CD4-positive, alpha-beta memory T cell (primary cell): ENCODE measurements at regions not wholly inside any gene's neighbourhood (a gene's known extent, or its start where the extent isn't known, plus 50 kb on each side); places are given as distances from the start of the nearest gene placed in this dataset.

ENCODE experiments used
- CTCF ChIA-PET: fragments of 350-600 bp; sonication (Branson Sonifier 250); formaldehyde crosslinking; loops from one replicate; lab custom pipeline; 2021; ENCODE audit warnings: inconsistent platforms; ENCODE audit not compliant: partially characterized antibody; lab: Charles Lee
- POLR2A ChIA-PET: fragments of 350-600 bp; sonication (Branson Sonifier 250); formaldehyde crosslinking; loops from one replicate; lab custom pipeline; 2021; ENCODE audit not compliant: partially characterized antibody; lab: Charles Lee
- DNase-seq, 5 donors: peaks; one replicate each; pipeline versions ENCODE4 v3.0.0 to v3.0.0-alpha.2; 2020 to 2022; ENCODE audit warnings: mixed read lengths in 1 of 5
- H3K27ac ChIP-seq: one replicate; pipeline ENCODE4 v1.7.0; 2013; ENCODE audit warnings: low read depth, low read length
- H3K27me3 ChIP-seq: 2 replicates; pipeline ENCODE4 v1.7.0; 2013; ENCODE audit warnings: mild to moderate bottlenecking, low read length, moderate library complexity; ENCODE audit not compliant: insufficient read depth
- H3K36me3 ChIP-seq: 2 replicates; pipeline ENCODE4 v1.7.0; 2013; ENCODE audit warnings: mild to moderate bottlenecking, low read length, moderate library complexity; ENCODE audit not compliant: insufficient read depth
- H3K4me1 ChIP-seq: 2 replicates; pipeline ENCODE4 v1.7.0; 2013; ENCODE audit warnings: mild to moderate bottlenecking, low read length, moderate library complexity; ENCODE audit not compliant: insufficient read depth
- H3K4me3 ChIP-seq, 2 donors: one replicate each; pipeline ENCODE4 v1.7.0; 2013; ENCODE audit warnings: low read length in 2 of 2, mild to moderate bottlenecking in 1 of 2
- H3K9me3 ChIP-seq, 2 donors: one replicate each; pipeline ENCODE4 v1.7.0; 2013; ENCODE audit warnings: low read length in 2 of 2, control low read depth in 1 of 2; ENCODE audit not compliant: control insufficient read depth in 1 of 2
- H3K27ac Mint-ChIP-seq, 7 donors: one replicate each; pipeline ENCODE4 v1.8.0; 2020 to 2021; ENCODE audit warnings: mixed read lengths in 7 of 7, mild to moderate bottlenecking in 6 of 7, inconsistent platforms in 3 of 7, moderate library complexity in 3 of 7
- H3K27me3 Mint-ChIP-seq, 2 donors: one replicate each; pipeline ENCODE4 v1.8.0; 2020 to 2021; ENCODE audit warnings: mixed read lengths in 2 of 2
- H3K36me3 Mint-ChIP-seq, 2 donors: one replicate each; pipeline ENCODE4 v1.8.0; 2020 to 2021; ENCODE audit warnings: mixed read lengths in 2 of 2, inconsistent platforms in 1 of 2, mild to moderate bottlenecking in 1 of 2
- H3K4me1 Mint-ChIP-seq, 4 donors: one replicate each; pipeline ENCODE4 v1.8.0; 2020 to 2021; ENCODE audit warnings: mixed read lengths in 4 of 4, mild to moderate bottlenecking in 1 of 4
- H3K4me3 Mint-ChIP-seq, 8 donors: one replicate each; pipeline ENCODE4 v1.8.0; 2020 to 2021; ENCODE audit warnings: mixed read lengths in 8 of 8, mild to moderate bottlenecking in 7 of 8, moderate library complexity in 6 of 8, inconsistent platforms in 3 of 8
- H3K9me3 Mint-ChIP-seq, 8 donors: one replicate each; pipeline ENCODE4 v1.8.0; 2020 to 2021; ENCODE audit warnings: mixed read lengths in 8 of 8, mild to moderate bottlenecking in 5 of 8, inconsistent platforms in 3 of 8, moderate library complexity in 1 of 8
- intact Hi-C: fragments of 100-400 bp; cut with micrococcal nuclease; formaldehyde crosslinking; loops from one replicate; pipeline ENCODE4 v1.15.1; 2023

DNA sequence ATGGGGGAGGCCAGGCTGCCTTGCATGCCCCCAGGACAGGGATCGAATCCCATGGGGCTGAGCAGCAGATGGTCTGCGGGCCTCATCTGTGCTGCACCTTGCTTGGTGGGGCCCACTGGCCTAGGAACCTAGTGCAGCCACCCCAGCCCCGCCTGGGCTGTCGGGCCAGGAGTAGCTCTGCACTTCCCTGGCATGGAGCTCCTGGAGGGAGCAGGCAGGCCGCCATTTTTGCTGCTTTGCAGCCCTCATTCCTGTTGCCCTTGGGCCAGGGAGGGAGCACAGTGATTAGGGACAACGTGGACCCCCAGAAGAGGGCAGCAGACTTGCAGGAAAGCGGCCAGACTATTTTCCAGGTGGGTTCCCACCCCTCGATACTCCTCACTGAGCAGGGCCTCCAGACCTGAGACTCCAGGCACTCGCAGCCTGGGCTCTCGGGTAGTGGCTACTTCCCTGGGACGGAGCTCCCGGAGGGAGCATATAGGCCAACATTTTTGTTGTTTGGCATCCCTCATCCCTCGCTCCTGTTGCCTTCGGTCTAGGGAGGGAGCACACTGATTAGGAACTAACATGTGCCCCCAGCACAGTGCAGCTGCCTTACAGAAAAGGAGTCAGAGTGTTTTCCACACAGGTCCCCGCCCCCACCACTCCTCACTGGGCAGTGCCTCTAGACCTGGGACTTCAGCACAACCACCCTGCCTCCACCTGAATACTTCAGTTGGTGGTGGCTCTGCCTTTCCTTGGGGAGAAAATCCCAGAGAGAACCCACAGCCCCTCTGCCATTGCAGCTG lies 99.5 kb downstream of the MAIP1 start:
- H3K36me3 Mint-ChIP-seq = no peaks in the 10 kb centered on the region

DNA sequence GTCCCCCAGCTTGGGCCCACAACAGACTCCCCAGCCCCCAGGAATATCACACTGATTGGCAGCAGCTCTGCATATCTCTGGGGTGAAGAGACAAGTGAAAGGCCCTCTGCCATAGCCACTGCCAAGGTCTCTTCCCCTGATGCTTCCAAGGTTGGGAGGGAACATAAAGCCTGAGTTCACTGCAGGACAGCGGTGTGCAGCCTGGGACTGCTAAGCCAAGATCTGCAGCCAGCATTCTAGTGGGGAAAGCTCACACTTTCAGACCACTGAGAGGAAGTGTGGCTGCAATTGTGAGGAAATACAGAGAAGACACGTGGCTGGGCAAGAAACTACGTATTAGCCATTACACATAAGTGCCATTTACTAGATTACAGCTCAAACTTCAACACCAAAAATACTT lies 100.7 kb downstream of the MAIP1 start:
- no peaks in the 10 kb centered on the region for H3K36me3 ChIP-seq
- H3K9me3 Mint-ChIP-seq = peaks cover 0 to 10% (median 5%) of the 10 kb centered on the region in 8 donors
- no peak overlapping the region for H3K27ac Mint-ChIP-seq
- no peak overlapping the region for H3K4me3 ChIP-seq
- ChIA-PET POLR2A (no interaction called here), CTCF (no interaction called here)
- no peak overlapping the region for H3K27ac ChIP-seq
- H3K9me3 ChIP-seq = no peaks in the 10 kb centered on the region
- no peaks in the 10 kb centered on the region for H3K36me3 Mint-ChIP-seq
- H3K27me3 Mint-ChIP-seq = peaks cover 20 to 23% of the 10 kb centered on the region in 2 donors
- H3K4me1 Mint-ChIP-seq = no peaks in the 10 kb centered on the region
- H3K4me3 Mint-ChIP-seq = no peak overlapping the region
- no peaks in the 10 kb centered on the region for H3K27me3 ChIP-seq
- intact Hi-C loops = no loop called here
- no peaks in the 10 kb centered on the region for H3K4me1 ChIP-seq
- no peak for DNase-seq

More for the DNA sequence above, 99.5 kb downstream of the MAIP1 start:
- DNase-seq = no peak
- no peak overlapping the region for H3K4me3 ChIP-seq
- no peaks in the 10 kb centered on the region for H3K27me3 ChIP-seq
- H3K4me1 Mint-ChIP-seq = no peaks in the 10 kb centered on the region
- no peak overlapping the region for H3K27ac Mint-ChIP-seq
- ChIA-PET CTCF (no interaction called here), POLR2A (no interaction called here)
- H3K27me3 Mint-ChIP-seq = peaks cover 20 to 25% of the 10 kb centered on the region in 2 donors
- intact Hi-C loops = no loop called here
- no peak overlapping the region for H3K4me3 Mint-ChIP-seq
- no peak overlapping the region for H3K27ac ChIP-seq
- peaks cover 0 to 10% (median 5%) of the 10 kb centered on the region in 8 donors for H3K9me3 Mint-ChIP-seq
- no peaks in the 10 kb centered on the region for H3K36me3 ChIP-seq
- H3K4me1 ChIP-seq = no peaks in the 10 kb centered on the region
- H3K9me3 ChIP-seq = no peaks in the 10 kb centered on the region

DNA sequence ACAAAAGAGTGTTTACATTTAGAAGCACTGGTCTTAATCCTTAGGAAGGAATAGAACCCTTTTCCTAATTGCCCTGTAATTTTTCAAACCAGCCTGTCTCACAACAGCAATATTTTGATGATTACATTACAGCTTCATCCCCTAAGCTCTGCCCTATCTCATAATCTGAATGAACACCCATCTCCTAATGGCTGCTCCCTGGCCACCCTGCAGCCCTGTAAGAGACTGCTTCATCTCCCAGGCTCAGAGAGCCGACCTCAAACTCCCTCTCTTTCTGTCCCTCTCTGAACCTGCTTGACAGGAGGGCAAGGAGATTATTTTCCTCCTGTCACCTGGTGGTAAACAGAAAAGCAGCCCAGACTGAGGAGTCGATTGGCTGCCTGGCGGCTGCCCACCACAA lies 107.8 kb downstream of the MAIP1 start:
- Mint-ChIP-seq H3K9me3 (no peaks in the 10 kb centered on the region), H3K36me3 (no peaks in the 10 kb centered on the region), H3K4me1 (no peaks in the 10 kb centered on the region), H3K27ac (no peak overlapping the region), H3K4me3 (no peak overlapping the region), H3K27me3 (peaks cover 9 to 10% of the 10 kb centered on the region in 2 donors)
- Histone ChIP-seq H3K27me3 (no peaks in the 10 kb centered on the region), H3K4me3 (no peak overlapping the region), H3K36me3 (no peaks in the 10 kb centered on the region), H3K9me3 (no peaks in the 10 kb centered on the region), H3K4me1 (no peaks in the 10 kb centered on the region), H3K27ac (no peak overlapping the region)
- ChIA-PET POLR2A (no interaction called here), CTCF (no interaction called here)
- intact Hi-C loops = no loop called here
- no peak for DNase-seq

DNA sequence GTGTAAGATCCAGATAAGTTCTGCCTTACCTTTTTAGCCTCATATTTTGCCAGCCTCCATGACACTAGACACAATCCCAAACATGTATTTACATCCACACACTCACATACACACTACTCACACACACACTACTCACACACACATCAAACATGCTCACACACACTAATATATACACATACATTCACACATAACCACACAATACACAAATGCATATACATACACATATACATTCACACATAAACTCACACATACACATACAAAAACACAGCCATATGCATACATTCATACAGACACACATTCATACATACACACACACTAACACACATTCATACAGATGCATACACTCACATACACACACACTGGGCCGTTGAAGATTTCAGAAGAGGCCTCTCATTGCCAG lies 109.5 kb downstream of the MAIP1 start:
- Histone ChIP-seq H3K36me3 (no peaks in the 10 kb centered on the region), H3K27ac (no peak overlapping the region), H3K4me3 (no peak overlapping the region), H3K27me3 (no peaks in the 10 kb centered on the region), H3K4me1 (no peaks in the 10 kb centered on the region), H3K9me3 (no peaks in the 10 kb centered on the region)
- H3K36me3 Mint-ChIP-seq = no peaks in the 10 kb centered on the region
- no peak for DNase-seq
- no peaks in the 10 kb centered on the region for H3K4me1 Mint-ChIP-seq
- CTCF ChIA-PET = no interaction called here
- H3K27me3 Mint-ChIP-seq = peaks cover 2 to 9% of the 10 kb centered on the region in 2 donors
- intact Hi-C loops = no loop called here
- H3K27ac Mint-ChIP-seq = no peak overlapping the region
- POLR2A ChIA-PET = no interaction called here
- H3K4me3 Mint-ChIP-seq = no peak overlapping the region
- no peaks in the 10 kb centered on the region for H3K9me3 Mint-ChIP-seq

DNA sequence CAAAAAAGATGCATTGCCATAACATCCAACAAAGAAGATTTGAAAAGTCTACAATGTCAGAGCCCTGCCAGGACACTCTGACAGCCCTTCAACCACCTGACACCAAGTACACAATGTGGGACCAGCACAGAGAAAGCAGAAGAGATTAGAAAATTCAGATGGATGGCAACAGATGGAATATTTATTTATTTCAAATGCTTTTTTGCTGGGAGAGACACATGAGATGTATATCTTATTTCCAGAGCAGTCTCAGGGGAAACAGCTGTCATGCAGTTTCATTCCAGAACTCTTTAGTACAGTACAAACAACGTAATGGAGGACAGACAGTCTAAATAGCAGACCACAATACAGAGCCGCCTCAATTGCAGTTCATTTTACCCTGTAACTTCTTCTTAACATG lies 110.1 kb downstream of the MAIP1 start:
- Mint-ChIP-seq H3K27me3 (peaks cover 2 to 9% of the 10 kb centered on the region in 2 donors), H3K4me1 (no peaks in the 10 kb centered on the region), H3K9me3 (no peaks in the 10 kb centered on the region), H3K36me3 (no peaks in the 10 kb centered on the region), H3K4me3 (no peak overlapping the region), H3K27ac (no peak overlapping the region)
- ChIA-PET CTCF (no interaction called here), POLR2A (no interaction called here)
- Histone ChIP-seq H3K27ac (no peak overlapping the region), H3K27me3 (no peaks in the 10 kb centered on the region), H3K4me3 (no peak overlapping the region), H3K4me1 (no peaks in the 10 kb centered on the region), H3K36me3 (no peaks in the 10 kb centered on the region), H3K9me3 (no peaks in the 10 kb centered on the region)
- intact Hi-C loops = no loop called here
- no peak for DNase-seq

DNA sequence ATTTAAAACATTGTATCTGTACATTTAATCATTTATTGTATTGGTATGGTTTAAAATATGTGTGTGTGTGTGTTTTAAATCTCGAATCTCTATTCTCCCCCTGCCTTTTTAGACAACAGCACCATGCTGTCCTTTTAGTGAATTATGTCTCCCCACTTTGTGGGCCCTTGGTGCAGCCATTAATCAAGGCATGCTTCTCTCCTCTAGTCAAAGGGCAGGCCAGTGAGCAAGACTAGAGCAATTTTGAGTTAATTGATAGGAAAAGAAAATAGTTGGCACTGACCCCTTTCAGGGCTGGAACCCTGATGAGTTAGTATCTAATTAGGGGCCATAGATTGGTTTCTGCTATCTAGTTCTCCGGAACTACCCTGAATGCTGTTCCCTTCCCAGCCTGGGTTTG lies 111.0 kb downstream of the MAIP1 start:
- intact Hi-C loops = no loop called here
- no peaks in the 10 kb centered on the region for H3K36me3 Mint-ChIP-seq
- Histone ChIP-seq H3K27ac (no peak overlapping the region), H3K9me3 (no peaks in the 10 kb centered on the region), H3K4me3 (no peak overlapping the region), H3K36me3 (no peaks in the 10 kb centered on the region), H3K27me3 (no peaks in the 10 kb centered on the region), H3K4me1 (no peaks in the 10 kb centered on the region)
- H3K27ac Mint-ChIP-seq = no peak overlapping the region
- POLR2A ChIA-PET = no interaction called here
- no peak overlapping the region for H3K4me3 Mint-ChIP-seq
- H3K27me3 Mint-ChIP-seq = peaks cover 2 to 9% of the 10 kb centered on the region in 2 donors
- no peaks in the 10 kb centered on the region for H3K4me1 Mint-ChIP-seq
- no peak for DNase-seq
- CTCF ChIA-PET = no interaction called here
- H3K9me3 Mint-ChIP-seq = no peaks in the 10 kb centered on the region

DNA sequence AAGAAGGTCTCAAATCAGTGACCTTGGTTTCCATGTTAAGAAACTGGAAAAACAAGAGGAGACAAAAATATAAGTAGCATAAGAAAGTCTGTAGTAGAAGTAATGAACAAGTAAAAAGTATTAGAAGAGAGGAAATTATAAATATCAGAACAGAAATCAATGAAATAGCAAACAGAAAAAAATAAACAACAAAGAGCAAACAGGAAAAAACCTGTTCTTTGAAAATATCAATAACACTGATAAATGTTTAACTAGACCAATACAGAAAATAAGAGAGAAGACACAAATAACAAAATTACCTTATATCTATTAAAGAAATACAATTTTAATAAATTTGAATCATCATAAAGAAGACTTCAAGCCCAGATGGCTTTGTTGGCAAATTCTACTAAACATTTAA lies 113.3 kb downstream of the MAIP1 start:
- peaks cover 0 to 3% (median under 1%) of the 10 kb centered on the region in 8 donors for H3K9me3 Mint-ChIP-seq
- H3K27me3 Mint-ChIP-seq = peaks cover 2 to 4% of the 10 kb centered on the region in 2 donors
- intact Hi-C loops = no loop called here
- H3K4me3 ChIP-seq = no peak overlapping the region
- no peaks in the 10 kb centered on the region for H3K36me3 ChIP-seq
- DNase-seq = no peak
- no peaks in the 10 kb centered on the region for H3K4me1 Mint-ChIP-seq
- H3K9me3 ChIP-seq = no peaks in the 10 kb centered on the region
- ChIA-PET CTCF (no interaction called here), POLR2A (no interaction called here)
- no peak overlapping the region for H3K27ac Mint-ChIP-seq
- no peak overlapping the region for H3K4me3 Mint-ChIP-seq
- H3K27me3 ChIP-seq = no peaks in the 10 kb centered on the region
- no peaks in the 10 kb centered on the region for H3K4me1 ChIP-seq
- no peak overlapping the region for H3K27ac ChIP-seq
- H3K36me3 Mint-ChIP-seq = no peaks in the 10 kb centered on the region
